ENCODE measurements at regions not wholly inside any gene's neighbourhood (a gene's known extent, or its start where the extent isn't known, plus 50 kb on each side); places are given as distances from the start of the nearest gene placed in this dataset.

GRCh38 chr2:120683081-120683480, 52.6 kb upstream of the GLI2 start:
- Histone ChIP-seq H3K4me1 (ENCODE audit: control insufficient read depth in 1 of 2, insufficient read depth in 1 of 2, low read depth in 1 of 2, low read length in 1 of 2) (no peaks in the 10 kb centered on the region), H3K9me3 (no peaks in the 10 kb centered on the region), H3K4me3 (ENCODE audit: low read depth in 1 of 2, low read length in 1 of 2) (no peak overlapping the region), H3K36me3 (no peaks in the 10 kb centered on the region), H3K27ac (no peak overlapping the region), H3K27me3 (peaks cover 45% of the 10 kb centered on the region)
- TF ChIP-seq CTCF (IDR thresholded peaks at IDR 0.05) = no peak

DNA sequence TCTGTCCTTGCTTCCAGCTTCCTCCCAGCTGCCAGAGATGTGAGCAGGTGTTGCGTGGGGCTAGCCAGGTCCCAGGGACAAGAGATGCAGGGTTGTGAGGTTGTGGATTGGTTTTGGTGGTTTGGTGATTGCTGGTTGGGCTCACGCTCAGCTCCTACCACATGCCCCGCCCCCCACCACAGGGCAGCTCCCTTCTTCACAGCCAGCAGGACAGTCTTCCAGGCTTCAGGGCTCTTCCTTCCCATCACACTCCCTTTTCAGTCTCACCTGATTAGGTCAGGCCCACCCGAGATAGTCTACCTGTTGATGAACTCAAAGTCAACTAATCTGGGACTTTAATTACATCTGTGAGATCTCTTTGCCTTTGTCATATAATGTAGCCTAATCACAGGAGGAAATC, 52.0 kb upstream of the GLI2 start:
- Histone ChIP-seq H3K9me3 (no peaks in the 10 kb centered on the region), H3K27ac (no peak overlapping the region), H3K27me3 (peaks cover 40% of the 10 kb centered on the region), H3K36me3 (no peaks in the 10 kb centered on the region), H3K4me3 (ENCODE audit: low read depth in 1 of 2, low read length in 1 of 2) (no peak overlapping the region), H3K4me1 (ENCODE audit: control insufficient read depth in 1 of 2, insufficient read depth in 1 of 2, low read depth in 1 of 2, low read length in 1 of 2) (no peaks in the 10 kb centered on the region)
- TF ChIP-seq CTCF (IDR thresholded peaks at IDR 0.05) = no peak

DNA sequence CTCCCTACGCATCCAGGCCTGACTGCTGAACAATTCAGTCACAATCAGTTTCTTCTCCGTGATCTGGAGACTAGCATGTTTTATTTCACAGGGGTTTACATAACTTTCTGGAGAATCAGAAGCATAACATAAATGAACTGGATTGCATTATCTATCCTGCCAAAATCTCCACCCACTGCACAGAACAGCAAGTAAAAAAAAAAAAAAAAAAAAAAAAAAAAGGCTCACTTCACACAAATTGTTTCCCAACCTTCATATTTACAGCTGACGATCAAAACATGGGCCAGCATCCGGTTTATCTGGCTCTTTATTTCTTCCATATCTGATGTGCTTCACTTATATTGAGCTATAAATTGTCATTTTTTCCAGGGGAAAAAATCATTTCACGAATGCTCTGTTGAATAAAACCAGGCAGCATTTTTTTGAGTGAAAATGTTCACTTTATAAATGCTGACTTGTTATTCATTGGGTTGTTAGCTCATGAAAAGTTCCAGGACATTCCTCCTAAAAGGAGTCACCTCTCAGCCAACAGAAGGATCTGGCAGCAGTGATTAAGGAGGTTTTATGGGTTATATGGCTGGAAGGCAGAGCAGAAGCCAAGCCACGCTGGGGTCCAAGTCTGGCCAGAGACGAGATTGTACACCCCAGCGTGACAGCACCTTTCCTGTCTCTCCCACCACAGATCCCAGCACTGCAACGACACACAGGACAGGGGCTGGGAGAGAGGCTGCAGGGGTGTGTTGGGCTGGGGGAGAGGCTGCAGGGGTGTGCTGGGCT, 51.2 kb upstream of the GLI2 start:
- Histone ChIP-seq H3K4me3 (ENCODE audit: low read depth in 1 of 2, low read length in 1 of 2) (no peak overlapping the region), H3K4me1 (ENCODE audit: control insufficient read depth in 1 of 2, insufficient read depth in 1 of 2, low read depth in 1 of 2, low read length in 1 of 2) (no peaks in the 10 kb centered on the region), H3K27ac (no peak overlapping the region), H3K9me3 (no peaks in the 10 kb centered on the region), H3K36me3 (no peaks in the 10 kb centered on the region), H3K27me3 (peaks cover 36% of the 10 kb centered on the region)
- TF ChIP-seq CTCF (IDR thresholded peaks at IDR 0.05) = no peak

GRCh38 chr2:120685066-120685973, 50.3 kb upstream of the GLI2 start:
- Histone ChIP-seq H3K27me3 (peaks cover 37% of the 10 kb centered on the region), H3K4me3 (ENCODE audit: low read depth in 1 of 2, low read length in 1 of 2) (no peak overlapping the region), H3K36me3 (no peaks in the 10 kb centered on the region), H3K27ac (no peak overlapping the region), H3K4me1 (ENCODE audit: control insufficient read depth in 1 of 2, insufficient read depth in 1 of 2, low read depth in 1 of 2, low read length in 1 of 2) (no peaks in the 10 kb centered on the region), H3K9me3 (no peaks in the 10 kb centered on the region)
- no peak for TF ChIP-seq CTCF (IDR thresholded peaks at IDR 0.05)

Data from neutrophil (primary cell).